HG02678 (cell line): ENCODE measurements at regions not wholly inside any gene's neighbourhood (a gene's known extent, or its start where the extent isn't known, plus 50 kb on each side); places are given as distances from the start of the nearest gene placed in this dataset.

Experiments used
- ATAC-seq: cut with Tn5 transposase; IDR thresholded peaks from one replicate; pipeline ENCODE4 v1.9.1; 2021; ENCODE audit warnings: mild to moderate bottlenecking, moderate library complexity; ENCODE audit not compliant: unreplicated experiment

DNA sequence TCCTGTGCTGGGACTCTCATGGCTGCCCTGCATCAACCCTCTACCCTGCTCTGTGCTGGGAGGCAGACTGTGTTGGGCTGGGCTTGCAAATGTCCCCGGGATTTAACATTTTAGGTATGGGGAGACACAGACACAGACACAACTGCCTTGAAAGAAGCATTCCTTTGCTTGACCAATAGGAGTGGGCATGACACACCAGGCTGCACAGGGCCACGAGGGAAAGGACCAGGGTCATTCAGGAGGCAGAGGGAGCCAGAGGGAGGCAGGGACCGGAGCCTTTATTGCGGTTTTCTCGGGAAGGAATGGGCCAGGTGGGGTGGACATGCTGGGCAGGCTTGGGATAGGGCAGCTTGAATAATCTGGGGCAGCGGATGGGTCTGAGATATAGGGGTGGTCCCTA is 238.7 kb upstream of the COPS8 start:
- no peak for ATAC-seq

DNA sequence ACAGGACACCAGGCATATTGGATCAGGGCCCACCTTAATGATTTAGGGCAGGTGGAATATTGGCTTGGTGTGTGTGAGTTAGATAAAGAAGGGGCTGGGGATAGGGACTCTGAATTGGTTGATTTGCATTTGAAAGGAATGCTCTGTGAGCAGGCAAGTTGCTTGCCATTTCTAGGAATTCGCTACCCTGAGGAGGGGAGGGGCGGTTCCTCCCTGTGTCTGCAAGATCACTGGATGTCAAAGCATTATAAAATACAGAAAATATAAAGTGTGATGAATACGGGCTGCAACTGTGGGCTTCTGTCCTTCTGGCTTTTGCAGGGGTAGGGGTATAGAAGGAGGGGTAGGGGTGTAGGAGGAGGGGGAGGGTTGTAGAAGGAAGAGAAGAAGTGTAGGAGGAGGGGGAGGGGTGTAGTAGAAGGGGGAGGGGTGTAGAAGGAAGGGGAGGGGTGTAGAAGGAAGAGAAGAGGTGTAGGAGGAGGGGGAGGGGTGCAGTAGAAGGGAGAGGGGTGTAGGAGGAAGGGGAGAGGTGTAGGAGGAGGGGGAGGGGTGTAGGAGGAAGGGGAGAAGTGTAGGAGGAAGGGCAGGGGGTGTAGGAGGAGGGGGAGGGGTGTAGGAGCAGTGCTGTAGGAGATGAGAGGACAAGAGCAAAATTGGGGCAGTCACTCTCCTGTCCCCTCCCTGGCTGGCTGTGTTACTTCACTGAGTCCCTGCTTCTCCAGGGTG is 238.0 kb upstream of the COPS8 start:
- no peak for ATAC-seq

DNA sequence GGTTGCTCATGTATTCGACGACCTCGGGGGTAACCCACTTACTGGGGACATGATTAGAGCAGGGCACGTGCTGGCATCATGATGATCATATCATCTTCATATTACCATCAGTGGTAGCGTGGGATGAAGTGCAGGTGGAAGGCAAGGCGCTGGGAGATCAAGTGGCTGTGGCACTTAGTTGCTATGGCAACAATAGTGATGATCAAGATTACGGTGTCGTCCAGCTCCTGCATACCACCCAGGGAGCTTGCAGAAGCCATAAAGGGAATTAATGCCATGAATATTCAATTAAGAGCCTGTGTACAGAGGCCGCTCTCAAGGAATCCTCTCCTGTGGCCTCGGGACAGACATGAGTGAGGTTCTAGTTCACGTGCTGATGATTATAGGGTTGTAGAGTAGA is 237.2 kb upstream of the COPS8 start:
- no peak for ATAC-seq

DNA sequence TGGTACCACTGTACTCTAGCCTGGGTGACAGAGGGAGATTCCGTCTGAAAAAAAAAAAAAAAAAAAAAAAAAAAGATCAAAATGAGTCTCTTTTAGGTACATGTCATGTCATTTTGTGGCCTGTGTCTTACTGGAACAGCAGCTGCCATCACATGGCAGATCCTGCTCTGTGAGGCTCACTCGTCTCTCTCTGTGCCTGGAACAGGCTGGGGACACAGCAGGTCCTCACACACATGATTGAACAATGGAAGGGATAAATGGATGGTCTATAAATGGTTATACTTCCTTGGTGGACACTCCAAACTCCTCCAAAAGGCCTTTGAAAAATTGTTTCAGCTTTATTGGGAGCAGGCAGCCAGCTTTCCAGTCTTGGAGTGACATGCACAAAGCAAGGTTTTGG is 236.2 kb upstream of the COPS8 start:
- ATAC-seq = no peak

DNA sequence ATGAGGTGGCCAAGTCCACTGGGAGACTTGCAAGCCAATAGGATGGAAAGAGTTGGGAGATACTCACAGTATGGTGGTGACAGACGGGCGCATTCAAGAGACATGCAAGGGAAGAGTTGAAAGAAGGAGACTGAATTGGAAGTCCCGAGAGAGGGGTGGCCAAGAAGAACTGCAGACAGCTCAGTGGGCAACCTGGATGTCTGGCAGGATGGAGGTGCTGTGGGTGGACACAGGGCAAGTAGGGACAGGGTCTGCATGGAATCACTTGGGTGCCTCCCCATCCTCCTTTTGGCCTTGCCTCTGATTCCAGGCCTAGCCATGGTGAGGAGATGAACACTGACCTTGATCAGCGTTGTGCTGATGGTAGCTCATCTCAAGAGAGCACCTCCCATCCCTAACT is 235.7 kb upstream of the COPS8 start:
- no peak for ATAC-seq

GRCh38 chr2:236851187-236851586 is 234.5 kb upstream of the COPS8 start:
- no peak for ATAC-seq

GRCh38 chr2:236852100-236852976 is 233.4 kb upstream of the COPS8 start:
- ATAC-seq = no peak

DNA sequence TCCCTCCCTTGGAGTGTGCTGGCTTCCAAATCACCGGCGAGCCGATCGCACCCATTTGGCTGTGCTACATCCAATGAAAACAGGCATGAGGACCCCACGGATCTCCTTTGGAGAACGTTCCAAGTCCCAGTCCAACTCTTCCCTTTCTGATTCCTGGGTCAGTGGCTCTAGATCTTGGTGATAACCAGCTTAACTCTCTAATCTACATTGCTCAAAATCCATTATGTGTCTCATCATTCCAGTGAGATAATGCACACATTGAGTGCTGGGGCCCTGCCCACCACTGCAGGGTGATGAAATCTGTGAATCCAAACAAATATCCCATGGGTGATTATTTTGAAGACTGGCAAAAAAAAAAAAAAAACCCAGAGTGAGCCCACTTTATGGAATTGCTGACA is 232.7 kb upstream of the COPS8 start:
- no peak for ATAC-seq

- no peak for ATAC-seq
These were observed 232.1 kb upstream of the COPS8 start for GRCh38 chr2:236853585-236854051.

- ATAC-seq = no peak
These were observed 230.4 kb upstream of the COPS8 start for GRCh38 chr2:236855176-236855865.

GRCh38 chr2:236855866-236856847 is 229.5 kb upstream of the COPS8 start:
- ATAC-seq = no peak

- no peak for ATAC-seq
These were observed 228.8 kb upstream of the COPS8 start for GRCh38 chr2:236856848-236857235.

DNA sequence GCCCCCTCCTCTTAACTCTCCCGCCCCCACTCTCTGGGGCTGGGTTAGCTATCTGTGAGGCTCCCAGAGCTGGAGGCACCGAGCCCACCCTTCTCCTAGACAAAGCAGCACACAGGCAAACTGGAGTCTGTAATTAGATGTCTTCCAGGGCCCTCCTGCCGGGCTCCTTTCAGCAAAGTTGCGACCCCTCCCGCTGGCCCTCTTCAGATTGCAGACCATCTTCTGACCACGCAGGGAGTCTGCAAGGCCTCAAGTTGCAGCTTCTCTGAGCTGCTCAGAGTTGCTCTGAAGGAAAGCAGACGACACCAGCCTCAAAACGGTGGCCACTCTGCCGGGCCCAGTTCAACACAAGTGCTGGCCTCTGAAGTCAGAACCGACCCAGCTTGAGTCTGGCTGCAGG is 228.4 kb upstream of the COPS8 start:
- no peak for ATAC-seq

DNA sequence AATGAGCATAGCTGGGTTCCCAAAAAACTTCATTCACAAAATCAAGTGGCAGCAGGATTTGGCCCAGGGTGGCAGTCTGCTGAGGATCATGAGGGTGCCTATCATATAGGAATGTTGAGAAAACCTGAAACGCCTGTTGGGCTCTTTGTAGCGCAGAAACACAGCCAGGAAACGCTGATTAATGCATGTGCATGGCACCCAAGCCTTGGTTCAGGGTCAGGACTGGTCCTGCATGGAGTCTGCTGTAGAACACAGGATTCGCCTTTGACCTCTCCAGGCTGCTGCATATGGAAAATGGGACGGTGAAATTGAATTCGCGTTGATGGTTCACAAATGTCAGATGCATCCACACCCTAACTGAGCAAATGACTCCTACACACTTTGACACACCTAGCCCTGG is 227.9 kb upstream of the COPS8 start:
- ATAC-seq = no peak

- ATAC-seq = no peak
These were observed 227.0 kb upstream of the COPS8 start for GRCh38 chr2:236858661-236859060.

DNA sequence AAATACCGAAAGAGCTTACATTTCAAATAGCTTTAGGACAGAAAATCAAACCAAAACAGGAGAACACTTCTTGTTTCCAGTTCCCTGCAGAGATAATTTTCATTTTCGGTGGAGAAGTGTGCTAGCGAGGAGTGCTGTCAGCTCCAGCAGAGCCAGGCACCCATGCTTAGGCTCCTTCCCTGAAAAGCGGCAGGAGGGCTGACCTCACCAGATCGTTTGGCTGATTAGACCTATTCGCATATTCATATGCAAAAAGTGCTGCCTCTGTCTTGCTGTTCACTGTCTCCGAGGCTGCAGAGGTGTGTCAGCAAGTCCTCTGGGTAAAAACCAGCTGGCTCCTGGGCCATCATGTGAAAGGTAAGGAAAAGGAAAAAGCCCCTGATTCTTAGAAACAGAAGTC is 225.8 kb upstream of the COPS8 start:
- ATAC-seq = no peak

- ATAC-seq = no peak
These were observed 224.4 kb upstream of the COPS8 start for GRCh38 chr2:236861196-236861875.

- ATAC-seq = no peak
These were observed 223.7 kb upstream of the COPS8 start for GRCh38 chr2:236861944-236862343.

- no peak for ATAC-seq
These were observed 223.2 kb upstream of the COPS8 start for GRCh38 chr2:236862526-236862925.
